ENCODE measurements at regions not wholly inside any gene's neighbourhood (a gene's known extent, or its start where the extent isn't known, plus 50 kb on each side); places are given as distances from the start of the nearest gene placed in this dataset.

GRCh38 chr1:86282611-86283010, 113.5 kb downstream of the ODF2L start:
- TF ChIP-seq CTCF (IDR thresholded peaks at IDR 0.05 in 2 of 3, conservative IDR thresholded peaks at IDR 0.05 in 1 of 3; ENCODE audit: borderline replicate concordance in 1 of 3, insufficient read depth in 1 of 3, low read depth in 2 of 3, low read length in 2 of 3) (no peak), POLR2A (IDR thresholded peaks at IDR 0.05; ENCODE audit: borderline replicate concordance, extremely low read depth, insufficient read depth, insufficient read length) (no peak), POLR2AphosphoS5 (IDR thresholded peaks at IDR 0.05; ENCODE audit: low read depth, low read length) (no peak), REST (IDR thresholded peaks at IDR 0.05; ENCODE audit: low read depth) (no peak), MAX (IDR thresholded peaks at IDR 0.05) (no peak), EZH2 (IDR thresholded peaks at IDR 0.05) (no peak), ZFX (IDR thresholded peaks at IDR 0.05) (no peak), RAD21 (IDR thresholded peaks at IDR 0.05; ENCODE audit: low read depth) (no peak), YY1 (IDR thresholded peaks at IDR 0.05; ENCODE audit: extremely low read depth, insufficient replicate concordance, low read depth, low read length) (no peak), ZNF274 (IDR thresholded peaks at IDR 0.05; ENCODE audit: low read depth, low read length) (no peak), ELF1 (IDR thresholded peaks at IDR 0.05; ENCODE audit: borderline replicate concordance, low read depth) (no peak), TCF7L2 (IDR thresholded peaks at IDR 0.05; ENCODE audit: borderline replicate concordance, extremely low read depth, insufficient read depth, insufficient read length) (no peak), EGR1 (IDR thresholded peaks at IDR 0.05; ENCODE audit: low read depth) (no peak)

Measured in HCT116 (cell line).